Body of pancreas (tissue), 4 donors: ENCODE measurements at regions not wholly inside any gene's neighbourhood (a gene's known extent, or its start where the extent isn't known, plus 50 kb on each side); places are given as distances from the start of the nearest gene placed in this dataset.

Source experiments
- ATAC-seq: fragments of 150-250 bp; one replicate; pipeline ENCODE4 v1.9.1; 2016
- DNase-seq, 4 donors: peaks; one replicate each; pipeline ENCODE4 v3.0.0-alpha.2; 2019
- H3K27ac ChIP-seq, 4 donors: fragments of 200-600 bp; sonication (generic); 1 replicate in 3 of 4; 2 replicates in 1 of 4; pipeline versions ENCODE4 v1.5.1 to v1.6.1; 2016 to 2019; ENCODE audit warnings: mild to moderate bottlenecking in 1 of 4, mixed read lengths in 1 of 4, moderate library complexity in 1 of 4
- H3K27me3 ChIP-seq, 2 donors: fragments of 200-600 bp; sonication (generic); one replicate each; pipeline ENCODE4 v1.6.0; 2016; ENCODE audit warnings: mild to moderate bottlenecking in 1 of 2
- H3K36me3 ChIP-seq, 2 donors: fragments of 200-600 bp; sonication (generic); replicated peaks in 1 of 2; 2 replicates each; pipeline ENCODE4 v1.5.1; 2016; ENCODE audit warnings: low read depth in 2 of 2; ENCODE audit not compliant: insufficient read depth in 1 of 2
- H3K4me1 ChIP-seq: fragments of 200-600 bp; sonication (generic); one replicate; pipeline ENCODE4 v1.6.0; 2016
- H3K4me3 ChIP-seq, 2 donors: fragments of 200-600 bp; sonication (generic); 1 replicate in 1 of 2; 2 replicates in 1 of 2; pipeline ENCODE4 v1.5.1; 2016 to 2019
- H3K9me3 ChIP-seq, 3 donors: fragments of 200-600 bp; sonication (generic); 1 replicate in 2 of 3; 2 replicates in 1 of 3; pipeline ENCODE4 v1.5.1; 2016
- POLR2A ChIP-seq, 3 donors: fragments of 450-650 bp; IDR thresholded peaks; one replicate each; pipeline ENCODE4 v1.6.1; 2016; ENCODE audit warnings: antibody characterized with exemption in 3 of 3, mild to moderate bottlenecking in 2 of 3
- WGBS, 2 donors: methylation state at CpG; one replicate each; pipeline ENCODE4 v1.1.5; 2017; 5-methylcytosine and 5-hydroxymethylcytosine counted together
- intact Hi-C: fragments of 100-400 bp; cut with DNase I; formaldehyde crosslinking; loops from one replicate; pipeline ENCODE4 v1.15.1; 2023
- TF ChIP-seq, protein P1 (sequence below), 7 experiments: fragments of 450-650 bp in 4 of 7; fragments of 200-600 bp in 3 of 7; sonication (generic) in 3 of 7; IDR thresholded peaks; one replicate each; pipeline ENCODE4 v1.5.1; 2016 to 2019; ENCODE audit warnings: antibody characterized with exemption in 7 of 7

DNA sequence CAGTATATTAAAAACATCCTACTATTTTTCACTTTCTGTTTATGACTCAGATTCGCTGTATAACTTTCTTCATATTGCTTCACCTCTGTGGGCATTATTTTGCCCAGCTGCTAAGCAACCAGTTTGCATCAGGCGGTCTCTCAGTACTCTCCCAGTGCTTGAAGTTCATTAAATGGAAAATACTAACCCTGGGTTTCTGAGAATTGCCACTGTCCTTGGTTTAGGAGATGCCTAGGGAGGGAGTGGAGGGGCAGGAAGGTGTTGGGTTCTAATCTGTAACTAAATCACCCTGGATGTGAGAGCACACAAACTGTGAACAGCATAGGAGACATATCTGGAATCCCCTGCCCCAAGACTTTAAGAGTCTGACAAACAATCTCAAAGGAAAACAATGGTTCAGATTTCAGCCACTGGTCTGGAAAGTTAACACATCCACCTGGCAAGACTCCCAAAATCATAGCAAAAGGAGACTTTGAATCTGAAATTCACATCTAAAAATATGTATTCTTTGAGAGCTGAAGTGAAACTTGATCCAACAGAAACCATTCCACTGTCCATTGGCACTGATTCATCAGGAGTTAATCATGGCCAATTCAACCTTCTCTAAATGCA, 540.0 kb downstream of the SOX6 start:
- no peaks in the 10 kb centered on the region for H3K36me3 ChIP-seq
- H3K9me3 ChIP-seq: no peaks in the 10 kb centered on the region
- ATAC-seq: no peak
- peaks cover 33% of the 10 kb centered on the region for H3K4me1 ChIP-seq
- TF ChIP-seq POLR2A (IDR thresholded peaks at IDR 0.05): no peak
- TF ChIP-seq, protein P1, sequence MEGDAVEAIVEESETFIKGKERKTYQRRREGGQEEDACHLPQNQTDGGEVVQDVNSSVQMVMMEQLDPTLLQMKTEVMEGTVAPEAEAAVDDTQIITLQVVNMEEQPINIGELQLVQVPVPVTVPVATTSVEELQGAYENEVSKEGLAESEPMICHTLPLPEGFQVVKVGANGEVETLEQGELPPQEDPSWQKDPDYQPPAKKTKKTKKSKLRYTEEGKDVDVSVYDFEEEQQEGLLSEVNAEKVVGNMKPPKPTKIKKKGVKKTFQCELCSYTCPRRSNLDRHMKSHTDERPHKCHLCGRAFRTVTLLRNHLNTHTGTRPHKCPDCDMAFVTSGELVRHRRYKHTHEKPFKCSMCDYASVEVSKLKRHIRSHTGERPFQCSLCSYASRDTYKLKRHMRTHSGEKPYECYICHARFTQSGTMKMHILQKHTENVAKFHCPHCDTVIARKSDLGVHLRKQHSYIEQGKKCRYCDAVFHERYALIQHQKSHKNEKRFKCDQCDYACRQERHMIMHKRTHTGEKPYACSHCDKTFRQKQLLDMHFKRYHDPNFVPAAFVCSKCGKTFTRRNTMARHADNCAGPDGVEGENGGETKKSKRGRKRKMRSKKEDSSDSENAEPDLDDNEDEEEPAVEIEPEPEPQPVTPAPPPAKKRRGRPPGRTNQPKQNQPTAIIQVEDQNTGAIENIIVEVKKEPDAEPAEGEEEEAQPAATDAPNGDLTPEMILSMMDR (IDR thresholded peaks at IDR 0.05): no peak
- H3K27me3 ChIP-seq: no peaks in the 10 kb centered on the region
- intact Hi-C loops: no loop called here
- H3K27ac ChIP-seq: peak overlapping the region in 1 of 4 donors; percentile 4
- peak in 3 of 4 donors; percentile 28 to 42 (median 28) for DNase-seq
- no peak overlapping the region for H3K4me3 ChIP-seq
- 83 to 90% methylated on average over 2 of the region's 2 CpGs for whole genome bisulfite sequencing, 2 donors

- intact Hi-C loops: no loop called here
- H3K4me1 ChIP-seq: peaks cover 33% of the 10 kb centered on the region
- H3K4me3 ChIP-seq: no peak overlapping the region
Measured at GRCh38 chr11:15817001-15817400, 539.3 kb downstream of the SOX6 start.

GRCh38 chr11:15818132-15818842, 538.1 kb downstream of the SOX6 start:
- H3K36me3 ChIP-seq: no peaks in the 10 kb centered on the region
- 9 to 11% methylated on average over 6 of the region's 6 CpGs for WGBS, 2 donors
- H3K27ac ChIP-seq: peak overlapping the region; percentile 19 to 80 (median 56)
- DNase-seq (peak in 3 of 4 donors; percentile 31 to 51 (median 36)), ATAC-seq (peak; percentile 68)
- H3K9me3 ChIP-seq: no peaks in the 10 kb centered on the region
- no peak overlapping the region for H3K4me3 ChIP-seq
- peaks cover 33% of the 10 kb centered on the region for H3K4me1 ChIP-seq
- no peak for TF ChIP-seq POLR2A (IDR thresholded peaks at IDR 0.05)
- TF ChIP-seq, protein P1 (IDR thresholded peaks at IDR 0.05): no peak
- H3K27me3 ChIP-seq: no peaks in the 10 kb centered on the region
- intact Hi-C loops: no loop called here

More at GRCh38 chr11:15817001-15817400, 539.3 kb downstream of the SOX6 start:
- Histone ChIP-seq H3K9me3 (no peaks in the 10 kb centered on the region), H3K36me3 (no peaks in the 10 kb centered on the region), H3K27me3 (no peaks in the 10 kb centered on the region), H3K27ac (no peak overlapping the region)
- TF ChIP-seq, protein P1 (IDR thresholded peaks at IDR 0.05): no peak
- no peak for TF ChIP-seq POLR2A (IDR thresholded peaks at IDR 0.05)
- no peak for DNase-seq
- 98 to 100% methylated on average over 5 of the region's 5 CpGs for WGBS, 2 donors
- ATAC-seq: no peak

GRCh38 chr11:15819679-15820286, 536.6 kb downstream of the SOX6 start:
- TF ChIP-seq, protein P1 (IDR thresholded peaks at IDR 0.05): peak; percentile 67 to 91 (median 87)
- no peak for TF ChIP-seq POLR2A (IDR thresholded peaks at IDR 0.05)
- no peaks in the 10 kb centered on the region for H3K36me3 ChIP-seq
- DNase-seq (peak; percentile 83 to 84 (median 83)), ATAC-seq (peak; percentile 88)
- H3K27me3 ChIP-seq: no peaks in the 10 kb centered on the region
- 12 to 19% methylated on average over 7 to 8 of the region's 8 CpGs for WGBS, 2 donors
- no peaks in the 10 kb centered on the region for H3K9me3 ChIP-seq
- peaks cover 33% of the 10 kb centered on the region for H3K4me1 ChIP-seq
- H3K27ac ChIP-seq: peak overlapping the region in 2 of 4 donors; percentile 61 to 80
- intact Hi-C loops: no loop called here
- no peak overlapping the region for H3K4me3 ChIP-seq
